NCI-H1105 (cell line): ENCODE measurements at regions not wholly inside any gene's neighbourhood (a gene's known extent, or its start where the extent isn't known, plus 50 kb on each side); places are given as distances from the start of the nearest gene placed in this dataset.
"Not testable (repeated sequence)": the region's sequence is repeated elsewhere in the genome, so short reads cannot be mapped to it uniquely, and the experiment has no call there.

Source experiments
- DNase-seq: peaks from one replicate; lab custom pipeline; 2025; lab: John Stamatoyannopoulos, UW

DNA sequence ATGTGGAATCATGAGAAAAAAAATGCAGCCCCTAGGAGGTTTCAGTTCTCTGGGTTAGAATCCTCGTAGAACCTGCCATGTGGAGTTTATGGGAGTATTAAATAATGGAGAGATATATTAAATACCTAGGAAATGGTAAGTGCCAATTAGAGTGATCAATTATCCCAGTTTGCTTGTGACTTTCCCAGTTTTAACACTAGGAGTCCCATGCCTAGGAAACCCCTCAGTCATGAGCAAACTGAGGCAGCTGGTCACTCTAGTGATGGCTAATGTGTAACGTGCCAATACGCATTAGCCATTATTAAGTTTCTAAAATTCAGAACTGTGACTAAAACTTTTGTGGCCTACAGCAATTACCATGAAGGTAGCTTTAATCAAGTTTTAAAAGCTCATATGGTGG, 720.6 kb downstream of the TAF11L14 start:
- DNase-seq: no peak

DNA sequence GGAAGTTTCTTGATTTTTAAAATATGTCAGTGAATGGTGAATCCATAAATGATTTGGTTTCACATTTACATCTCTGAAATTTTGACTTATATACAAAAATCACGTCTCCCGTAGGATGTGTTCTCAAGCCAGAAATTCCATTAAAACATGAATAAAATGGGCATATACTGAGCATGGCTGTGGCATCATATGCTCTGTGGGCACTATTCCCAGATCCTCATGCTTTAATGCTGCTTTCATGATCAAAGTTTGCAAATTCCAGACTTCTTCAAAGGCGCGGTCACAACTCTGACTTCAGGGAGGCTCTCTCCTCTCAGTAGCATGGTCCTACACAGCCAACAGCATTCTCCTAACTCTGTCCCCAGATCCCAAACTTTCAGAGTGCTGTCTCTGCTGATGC, 723.2 kb downstream of the TAF11L14 start:
- no peak for DNase-seq

- no peak for DNase-seq
Measured at GRCh38 chr5:18366234-18366633, 732.0 kb downstream of the TAF11L14 start.

DNA sequence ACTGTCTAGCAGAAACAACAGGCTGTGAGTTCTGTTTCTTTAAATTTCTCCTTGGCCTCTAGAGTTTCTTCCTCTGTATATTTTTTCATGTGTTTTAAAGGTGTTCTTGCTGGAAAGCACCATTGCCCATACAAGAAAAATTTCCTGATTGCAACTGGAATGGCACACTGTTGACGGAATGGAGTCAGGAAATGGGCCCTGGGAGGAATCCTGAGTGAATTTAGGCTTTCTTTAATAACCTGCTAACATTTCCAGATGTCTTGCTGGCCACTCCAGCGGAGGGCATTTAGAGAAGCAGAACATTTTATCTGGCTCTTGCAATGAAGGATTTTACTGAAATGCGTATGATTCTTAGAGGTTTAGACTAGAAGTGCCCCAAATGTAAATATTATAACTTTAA, 736.3 kb downstream of the TAF11L14 start:
- DNase-seq: no peak

- no peak for DNase-seq
Measured at GRCh38 chr5:18375641-18376040, 741.4 kb downstream of the TAF11L14 start.

DNA sequence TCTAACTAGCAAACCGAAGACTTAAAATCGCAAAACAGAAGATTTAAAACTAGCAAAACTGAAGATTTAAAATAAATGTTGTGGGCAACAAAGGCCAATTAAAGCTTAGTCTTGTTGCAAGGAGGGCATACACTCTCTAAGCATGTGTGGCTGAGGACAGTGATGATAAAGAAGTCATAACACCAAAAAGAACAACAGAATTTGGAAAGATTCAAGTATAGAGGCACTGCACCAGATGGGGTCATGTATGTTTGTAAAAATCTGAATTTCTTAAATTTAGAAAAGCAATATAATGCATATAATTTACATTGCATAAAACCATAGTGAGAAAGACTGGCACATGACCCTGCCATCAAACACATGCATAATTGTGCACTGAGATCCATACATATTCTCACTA, 743.8 kb downstream of the TAF11L14 start:
- DNase-seq: no peak

DNA sequence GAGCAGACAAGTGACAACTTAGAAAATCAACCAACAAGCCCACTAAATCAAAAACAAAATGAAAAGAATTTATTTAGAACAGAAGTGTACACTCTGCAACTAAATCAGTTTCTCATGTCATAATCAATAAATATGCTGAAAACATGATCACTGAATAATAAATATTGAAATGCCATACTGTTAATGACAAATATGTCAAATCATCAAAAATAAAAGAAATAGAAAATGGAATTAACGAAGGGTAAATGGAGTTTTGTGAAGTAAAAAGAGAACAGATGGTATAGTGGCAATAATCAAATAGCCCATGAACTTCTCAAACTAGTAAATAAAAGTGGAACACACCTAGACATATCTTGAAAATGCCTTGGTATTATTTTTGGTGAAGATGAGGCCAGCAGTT, 744.9 kb downstream of the TAF11L14 start:
- no peak for DNase-seq

DNA sequence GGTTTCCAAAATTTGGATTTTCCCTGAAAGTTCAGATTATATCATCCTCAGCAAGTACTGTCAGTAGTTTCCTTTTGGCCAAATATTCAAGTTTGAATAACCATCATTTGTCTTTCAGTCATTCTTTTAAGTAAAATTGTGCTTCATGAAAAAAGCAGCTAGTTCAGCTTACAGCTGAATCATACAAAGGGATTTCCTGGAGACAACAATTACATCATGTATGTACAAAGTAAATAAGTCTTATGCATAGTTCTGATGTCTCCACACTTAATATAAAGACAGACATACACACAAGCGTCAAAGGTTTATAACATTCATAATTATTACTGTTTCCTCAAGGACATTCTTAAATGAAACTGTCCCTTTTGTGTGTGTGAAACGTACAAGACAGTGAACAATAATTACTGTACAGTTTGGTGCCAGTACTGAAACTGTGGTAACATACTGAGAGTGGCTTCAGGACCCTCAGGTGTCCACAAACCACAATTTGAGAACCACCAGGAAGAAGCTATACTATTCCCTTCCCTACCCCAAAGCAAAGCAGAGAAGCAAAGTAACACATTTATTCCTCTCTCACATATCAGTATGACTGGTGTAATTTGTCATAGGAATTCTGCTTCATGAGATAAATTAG, 746.6 kb downstream of the TAF11L14 start:
- no peak for DNase-seq

DNA sequence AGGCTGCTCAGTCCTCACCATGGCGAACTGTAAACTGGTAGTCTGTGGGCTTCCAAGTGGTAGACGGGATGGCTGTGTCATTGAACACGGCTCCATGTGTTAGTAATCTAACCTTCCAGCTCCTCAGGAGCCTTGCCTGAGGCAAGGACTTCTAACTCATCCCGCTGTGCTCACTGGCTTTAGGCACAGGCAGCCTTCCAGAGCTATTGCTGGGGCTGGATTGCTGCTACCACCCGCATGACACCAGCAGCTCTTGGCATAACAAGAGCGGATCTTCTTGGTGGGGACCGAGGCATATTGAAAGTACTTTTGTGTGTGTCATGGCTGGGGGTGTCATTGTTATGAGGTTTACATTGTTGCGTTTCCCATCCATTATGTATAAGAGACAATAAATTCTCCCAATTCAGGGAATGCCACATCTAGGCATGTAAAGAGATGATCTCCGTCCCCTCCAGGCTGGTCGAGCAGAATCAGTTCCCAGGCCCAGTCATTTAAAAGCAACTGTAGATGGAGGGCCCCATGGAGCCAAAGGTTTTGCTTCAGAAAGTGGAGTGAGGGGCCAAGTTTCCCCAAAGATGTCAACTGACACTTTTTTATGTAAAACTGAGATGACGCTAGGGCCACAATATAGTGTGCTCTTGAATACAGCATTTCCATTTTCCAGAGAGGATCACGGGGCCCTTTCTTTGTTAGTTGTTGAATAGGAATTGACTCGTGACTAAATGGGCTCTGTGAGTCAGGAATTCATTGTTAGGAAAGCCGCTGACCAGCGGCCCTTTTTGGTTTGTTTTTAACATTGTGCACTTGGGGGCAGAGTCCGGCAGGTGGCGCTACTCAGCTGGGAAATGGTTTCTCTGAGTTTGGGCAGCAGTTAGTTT, 759.5 kb downstream of the TAF11L14 start:
- DNase-seq: peak; percentile 11

DNA sequence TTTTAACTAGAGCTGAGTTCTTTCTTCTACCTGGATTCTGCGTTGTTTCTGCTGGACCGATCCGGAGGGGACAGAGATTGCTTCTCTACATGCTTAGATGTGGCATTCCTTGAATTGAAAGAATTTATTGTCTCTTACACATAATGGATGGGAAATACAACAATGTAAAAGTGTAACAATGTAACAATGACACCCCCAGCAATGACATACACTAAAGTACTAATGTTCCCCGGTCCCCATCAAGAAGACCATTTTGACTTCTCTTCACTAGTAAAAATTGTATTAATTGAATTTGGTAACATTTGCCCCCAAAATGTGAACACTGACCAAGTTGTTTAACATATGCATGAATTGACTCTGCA, 760.2 kb downstream of the TAF11L14 start:
- DNase-seq: no peak

DNA sequence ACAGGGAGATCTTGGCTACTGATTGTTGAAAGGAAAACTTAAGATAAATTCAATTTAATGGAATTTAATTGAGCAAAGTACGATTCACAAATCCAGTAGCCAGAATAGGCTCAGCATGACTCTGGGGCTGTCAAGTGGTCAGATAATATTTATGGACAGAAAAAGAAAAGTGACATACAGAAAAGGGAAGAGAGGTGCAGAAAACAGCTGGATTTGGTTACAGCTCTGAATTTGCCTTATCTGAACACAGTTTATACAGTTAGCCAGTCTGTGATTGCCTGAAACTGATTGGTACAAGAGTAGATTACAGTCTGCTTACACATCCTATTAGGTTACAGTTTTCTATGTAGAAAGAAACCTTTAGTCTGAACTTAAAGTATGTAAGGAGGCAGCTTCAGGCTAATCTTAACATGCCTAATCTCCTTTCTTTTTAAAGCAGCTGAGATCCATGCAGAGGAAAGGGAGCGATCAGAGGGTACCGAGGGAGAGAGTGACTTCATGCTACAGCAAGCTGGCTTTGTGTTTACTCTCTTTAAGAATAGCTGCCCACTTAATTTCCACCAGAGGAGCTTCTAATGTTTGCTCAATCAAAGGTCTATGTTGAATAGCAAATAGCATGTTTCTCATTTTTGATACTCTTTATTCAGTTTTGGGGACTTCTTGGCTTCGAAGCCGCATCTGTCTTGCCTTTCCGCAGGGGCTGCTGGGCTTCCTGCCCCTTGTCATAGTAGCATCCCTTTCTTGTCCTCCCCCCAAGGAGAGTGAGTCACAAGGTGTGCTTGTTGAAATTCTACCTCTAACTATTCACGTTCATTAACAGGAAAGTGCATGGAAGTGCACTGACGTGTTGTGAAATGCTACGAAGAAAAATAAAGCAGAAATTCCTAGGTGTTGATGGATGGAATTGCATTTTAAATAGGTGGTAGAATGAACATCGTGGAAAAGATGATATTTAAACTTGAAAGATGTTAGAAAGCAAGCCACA, 761.2 kb downstream of the TAF11L14 start:
- DNase-seq: no peak

DNA sequence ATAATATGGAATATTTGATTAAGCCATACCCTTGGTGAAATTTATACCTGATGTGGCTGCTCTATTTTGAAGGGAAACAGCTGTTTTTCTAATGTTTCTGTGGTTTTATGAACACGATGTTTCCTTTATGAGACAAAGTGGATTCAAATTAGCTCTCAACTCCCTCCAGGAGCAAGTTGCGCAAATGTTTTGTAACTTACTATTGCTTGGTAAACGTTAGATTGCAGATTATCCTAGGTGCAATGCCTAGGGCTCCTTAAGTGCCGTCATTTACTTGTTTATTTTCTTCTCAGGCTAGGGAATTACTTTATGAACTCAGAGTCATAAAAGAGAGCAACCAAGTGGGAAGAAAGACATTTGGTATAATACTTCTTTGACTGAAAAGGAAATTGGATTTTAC, 763.1 kb downstream of the TAF11L14 start:
- DNase-seq: no peak

DNA sequence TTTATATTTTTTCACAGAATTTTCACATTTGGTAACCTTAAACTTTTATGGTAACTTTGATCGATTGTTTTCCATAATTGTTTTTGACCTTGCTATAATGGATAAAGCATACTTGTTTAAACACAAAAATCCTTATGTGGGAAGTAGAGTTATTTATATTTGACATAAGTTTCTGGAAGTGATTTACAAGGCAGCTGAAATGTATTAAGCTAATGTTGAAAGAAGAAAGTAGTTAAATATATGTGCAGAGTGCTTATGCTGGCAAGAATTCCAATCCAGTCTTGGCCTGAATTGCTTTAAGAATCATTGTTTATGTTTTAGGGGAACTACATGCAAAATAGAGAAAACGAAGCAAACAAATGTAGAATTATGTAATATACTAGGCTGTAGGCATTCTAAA, 763.6 kb downstream of the TAF11L14 start:
- no peak for DNase-seq

DNA sequence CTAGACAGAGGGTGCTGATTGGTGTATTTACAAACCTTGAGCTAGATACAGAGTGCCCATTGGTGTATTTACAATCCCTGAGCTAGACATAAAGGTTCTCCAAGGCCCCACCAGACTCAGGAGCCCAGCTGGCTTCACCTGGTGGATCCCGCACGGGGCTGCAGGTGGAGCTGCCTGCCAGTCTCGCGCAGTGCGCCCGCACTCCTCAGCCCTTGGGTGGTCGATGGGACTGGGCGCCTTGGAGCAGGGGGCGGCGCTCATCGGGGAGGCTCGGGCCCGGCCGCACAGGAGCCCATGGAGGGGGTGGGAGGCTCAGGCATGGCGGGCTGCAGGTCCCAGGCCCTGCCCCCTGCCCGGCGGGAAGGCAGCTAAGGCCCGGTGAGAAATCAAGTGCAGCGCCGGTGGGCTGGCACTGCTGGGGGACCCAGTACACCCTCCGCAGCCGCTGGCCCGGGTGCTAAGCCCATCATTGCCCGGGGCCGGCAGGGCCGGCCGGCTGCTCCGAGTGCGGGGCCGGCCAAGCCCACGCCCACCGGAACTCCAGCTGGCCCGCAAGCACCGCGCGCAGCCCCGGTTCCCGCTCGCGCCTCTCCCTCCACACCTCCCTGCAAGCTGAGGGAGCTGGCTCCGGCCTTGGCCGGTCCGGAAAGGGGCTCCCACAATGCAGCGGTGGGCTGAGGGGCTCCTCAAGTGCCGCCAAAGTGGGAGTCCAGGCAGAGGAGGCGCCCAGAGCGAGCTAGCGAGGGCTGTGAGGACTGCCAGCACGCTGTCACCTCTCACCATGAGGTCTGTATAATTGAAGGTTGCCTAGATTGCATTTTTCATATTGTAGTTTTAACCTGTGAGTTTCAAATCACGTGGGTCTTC, 765.4 kb downstream of the TAF11L14 start:
- not testable (repeated sequence) for DNase-seq

DNA sequence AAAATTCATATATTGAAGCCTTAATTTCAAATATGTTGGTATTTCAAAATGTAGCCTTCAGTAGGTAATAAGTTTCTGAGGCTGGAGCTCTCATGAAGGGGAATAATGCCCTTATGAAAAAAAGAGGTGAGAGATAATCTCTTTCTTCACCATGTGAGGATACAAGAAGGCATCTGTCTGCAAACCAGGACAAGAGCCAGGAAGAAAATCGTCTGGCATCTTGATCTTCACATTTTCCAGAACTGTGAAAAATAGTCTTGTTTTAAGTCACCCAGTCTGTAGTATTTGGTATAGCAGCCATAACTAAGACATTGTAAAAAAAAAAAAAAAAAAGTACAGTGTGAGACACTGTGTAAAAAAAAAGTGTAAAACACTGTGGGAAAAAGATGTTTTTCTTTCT, 768.9 kb downstream of the TAF11L14 start:
- DNase-seq: no peak

- no peak for DNase-seq
Measured at GRCh38 chr5:18403941-18404438, 769.7 kb downstream of the TAF11L14 start.

DNA sequence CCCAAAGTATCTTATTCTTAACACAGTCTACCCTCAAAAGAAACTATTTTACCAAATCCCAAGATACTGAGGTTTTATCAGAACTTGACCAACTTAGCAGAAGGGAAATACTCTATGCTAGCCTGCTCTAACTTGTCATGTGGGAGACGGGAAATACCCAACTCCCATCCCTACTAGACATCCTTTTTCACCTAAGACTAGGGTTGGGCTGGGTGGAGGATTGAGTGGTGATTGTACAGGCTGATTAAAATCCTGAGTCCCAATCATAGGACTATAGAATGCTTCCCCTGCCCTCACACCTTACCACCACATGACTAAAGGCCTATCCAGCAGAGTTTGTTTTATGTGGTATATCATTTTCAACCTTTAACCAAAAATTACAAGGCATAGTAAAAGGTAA, 786.5 kb downstream of the TAF11L14 start:
- DNase-seq: no peak

DNA sequence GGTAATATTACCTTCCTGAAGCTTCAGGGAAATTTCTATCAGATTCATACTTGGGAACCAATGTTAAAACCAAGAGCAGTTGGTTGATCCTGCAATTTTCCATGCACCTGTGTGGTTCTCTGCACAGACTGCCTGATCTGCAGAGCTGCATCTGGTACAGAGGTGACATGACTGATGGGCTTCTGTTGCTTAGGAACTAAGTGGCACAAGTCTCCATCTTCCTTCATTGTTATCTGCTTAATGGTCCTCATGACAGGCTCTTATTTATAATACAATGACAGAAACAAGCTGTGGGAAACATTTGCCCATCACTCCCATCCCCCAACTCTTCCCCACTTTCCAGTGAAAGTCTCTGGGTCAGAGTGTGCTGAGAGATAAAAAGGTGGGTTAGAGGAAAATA, 799.1 kb downstream of the TAF11L14 start:
- no peak for DNase-seq

- DNase-seq: no peak
Measured at GRCh38 chr5:18438126-18438525, 803.9 kb downstream of the TAF11L14 start.

GRCh38 chr5:18455521-18455920, 821.3 kb downstream of the TAF11L14 start:
- DNase-seq: no peak

- DNase-seq: no peak
Measured at GRCh38 chr5:18457255-18457654, 823.0 kb downstream of the TAF11L14 start.
